ENCODE measurements at regions not wholly inside any gene's neighbourhood (a gene's known extent, or its start where the extent isn't known, plus 50 kb on each side); places are given as distances from the start of the nearest gene placed in this dataset.

- no peak for TF ChIP-seq TEAD4 (IDR thresholded peaks at IDR 0.05)
- TF ChIP-seq TCF12 (IDR thresholded peaks at IDR 0.05; ENCODE audit: low read depth), result no peak
- TF ChIP-seq RAD21 (IDR thresholded peaks at IDR 0.05; ENCODE audit: low read depth), result no peak
- TF ChIP-seq EGR1 (IDR thresholded peaks at IDR 0.05), result no peak
These were observed 429.0 kb downstream of the PRDM2 start for GRCh38 chr1:14129009-14129408.
